Body of pancreas (tissue), 4 donors: ENCODE measurements at regions not wholly inside any gene's neighbourhood (a gene's known extent, or its start where the extent isn't known, plus 50 kb on each side); places are given as distances from the start of the nearest gene placed in this dataset.

Experiments
- ATAC-seq: fragments of 150-250 bp; one replicate; pipeline ENCODE4 v1.9.1; 2016
- DNase-seq, 4 donors: peaks; one replicate each; pipeline ENCODE4 v3.0.0-alpha.2; 2019
- H3K27ac ChIP-seq, 4 donors: fragments of 200-600 bp; sonication (generic); 1 replicate in 3 of 4; 2 replicates in 1 of 4; pipeline versions ENCODE4 v1.5.1 to v1.6.1; 2016 to 2019; ENCODE audit warnings: mild to moderate bottlenecking in 1 of 4, mixed read lengths in 1 of 4, moderate library complexity in 1 of 4
- H3K27me3 ChIP-seq, 2 donors: fragments of 200-600 bp; sonication (generic); one replicate each; pipeline ENCODE4 v1.6.0; 2016; ENCODE audit warnings: mild to moderate bottlenecking in 1 of 2
- H3K36me3 ChIP-seq, 2 donors: fragments of 200-600 bp; sonication (generic); replicated peaks in 1 of 2; 2 replicates each; pipeline ENCODE4 v1.5.1; 2016; ENCODE audit warnings: low read depth in 2 of 2; ENCODE audit not compliant: insufficient read depth in 1 of 2
- H3K4me1 ChIP-seq: fragments of 200-600 bp; sonication (generic); one replicate; pipeline ENCODE4 v1.6.0; 2016
- H3K4me3 ChIP-seq, 2 donors: fragments of 200-600 bp; sonication (generic); 1 replicate in 1 of 2; 2 replicates in 1 of 2; pipeline ENCODE4 v1.5.1; 2016 to 2019
- H3K9me3 ChIP-seq, 3 donors: fragments of 200-600 bp; sonication (generic); 1 replicate in 2 of 3; 2 replicates in 1 of 3; pipeline ENCODE4 v1.5.1; 2016
- CTCF ChIP-seq, 7 experiments: fragments of 450-650 bp in 4 of 7; fragments of 200-600 bp in 3 of 7; sonication (generic) in 3 of 7; IDR thresholded peaks; one replicate each; pipeline ENCODE4 v1.5.1; 2016 to 2019; ENCODE audit warnings: antibody characterized with exemption in 7 of 7
- POLR2A ChIP-seq, 3 donors: fragments of 450-650 bp; IDR thresholded peaks; one replicate each; pipeline ENCODE4 v1.6.1; 2016; ENCODE audit warnings: antibody characterized with exemption in 3 of 3, mild to moderate bottlenecking in 2 of 3
- WGBS, 2 donors: methylation state at CpG; one replicate each; pipeline ENCODE4 v1.1.5; 2017; 5-methylcytosine and 5-hydroxymethylcytosine counted together
- intact Hi-C: fragments of 100-400 bp; cut with DNase I; formaldehyde crosslinking; loops from one replicate; pipeline ENCODE4 v1.15.1; 2023

- peak overlapping the region in 3 of 4 donors; percentile 27 to 52 (median 37) for H3K27ac ChIP-seq
These were observed 154.7 kb upstream of the ZMIZ1 start for GRCh38 chr10:78914060-78914378.

GRCh38 chr10:78914502-78915189, 154.1 kb upstream of the ZMIZ1 start:
- H3K9me3 ChIP-seq: no peaks in the 10 kb centered on the region
- peak overlapping the region in 2 of 4 donors; percentile 27 to 37 for H3K27ac ChIP-seq
- WGBS, 2 donors: 52 to 63% methylated on average over 8 to 9 of the region's 9 CpGs
- H3K36me3 ChIP-seq: no peaks in the 10 kb centered on the region
- TF ChIP-seq POLR2A (IDR thresholded peaks at IDR 0.05): no peak
- TF ChIP-seq CTCF (IDR thresholded peaks at IDR 0.05): peak in 2 of 7 experiments; percentile 8 to 15
- H3K4me1 ChIP-seq: peaks cover 35% of the 10 kb centered on the region
- H3K4me3 ChIP-seq: no peak overlapping the region
- ATAC-seq: no peak
- intact Hi-C loops: no loop called here
- DNase-seq: peak; percentile 49 to 70 (median 60)
- H3K27me3 ChIP-seq: no peaks in the 10 kb centered on the region

More at GRCh38 chr10:78914060-78914378, 154.7 kb upstream of the ZMIZ1 start:
- intact Hi-C loops: no loop called here
- TF ChIP-seq POLR2A (IDR thresholded peaks at IDR 0.05) (no peak), CTCF (IDR thresholded peaks at IDR 0.05) (no peak)
- ATAC-seq (no peak), DNase-seq (no peak)
- Histone ChIP-seq H3K9me3 (no peaks in the 10 kb centered on the region), H3K4me3 (no peak overlapping the region), H3K27me3 (no peaks in the 10 kb centered on the region), H3K4me1 (peaks cover 35% of the 10 kb centered on the region), H3K36me3 (no peaks in the 10 kb centered on the region)
- 48 to 80% methylated on average over 4 to 10 of the region's 10 CpGs for WGBS, 2 donors

GRCh38 chr10:78915190-78915518, 153.6 kb upstream of the ZMIZ1 start:
- ATAC-seq (no peak), DNase-seq (no peak)
- no peaks in the 10 kb centered on the region for H3K36me3 ChIP-seq
- 85% methylated on average over 4 of the region's 4 CpGs for WGBS, 2 donors
- H3K27me3 ChIP-seq: no peaks in the 10 kb centered on the region
- H3K4me3 ChIP-seq: no peak overlapping the region
- no peak overlapping the region for H3K27ac ChIP-seq
- intact Hi-C loops: no loop called here
- TF ChIP-seq POLR2A (IDR thresholded peaks at IDR 0.05) (no peak), CTCF (IDR thresholded peaks at IDR 0.05) (no peak)
- peaks cover 35% of the 10 kb centered on the region for H3K4me1 ChIP-seq
- no peaks in the 10 kb centered on the region for H3K9me3 ChIP-seq

- Histone ChIP-seq H3K36me3 (no peaks in the 10 kb centered on the region), H3K27ac (no peak overlapping the region), H3K27me3 (no peaks in the 10 kb centered on the region), H3K4me3 (no peak overlapping the region), H3K9me3 (no peaks in the 10 kb centered on the region), H3K4me1 (peaks cover 32% of the 10 kb centered on the region)
- TF ChIP-seq CTCF (IDR thresholded peaks at IDR 0.05): no peak
- no peak for TF ChIP-seq POLR2A (IDR thresholded peaks at IDR 0.05)
- DNase-seq: no peak
- WGBS, 2 donors: 88 to 92% methylated on average over 7 of the region's 7 CpGs
- ATAC-seq: no peak
- intact Hi-C loops: no loop called here
These were observed 152.5 kb upstream of the ZMIZ1 start for GRCh38 chr10:78916227-78916626.
